GM12878 (cell line): ENCODE measurements at regions not wholly inside any gene's neighbourhood (a gene's known extent, or its start where the extent isn't known, plus 50 kb on each side); places are given as distances from the start of the nearest gene placed in this dataset.

Experiments
- ATAC-seq: fragments of 200-7000 bp; cut with Tn5 transposase; 3 replicates; pipeline ENCODE4 v1.9.1; 2020; ENCODE audit warnings: mild to moderate bottlenecking, moderate library complexity
- BruUV-seq: library from RNA; stranded (reverse); fragments of 400-500 nt; replicated peaks from 2 replicates; lab custom pipeline; 2021; lab: Mats Ljungman, UMichigan
- CTCF ChIA-PET: fragments of 300-600 bp; sonication (Branson Sonifier 250); formaldehyde crosslinking; extraction: SDS; loops from one replicate; lab custom pipeline; 2021; ENCODE audit warnings: inconsistent platforms; lab: Yijun Ruan, JAX
- POLR2A ChIA-PET: fragments of 350-600 bp; formaldehyde crosslinking; extraction: SDS; loops from one replicate; lab custom pipeline; 2021; ENCODE audit warnings: inconsistent platforms; lab: Charles Lee
- RAD21 ChIA-PET: fragments of 300-600 bp; sonication (Branson Sonifier 250); formaldehyde crosslinking; loops from one replicate; lab custom pipeline; 2023; ENCODE audit warnings: antibody characterized with exemption; ENCODE audit not compliant: unreplicated experiment; lab: Charles Lee
- SMC1A ChIA-PET: fragments of 300-600 bp; sonication (Branson Sonifier 250); formaldehyde crosslinking; loops from one replicate; lab custom pipeline; 2023; ENCODE audit not compliant: unreplicated experiment, uncharacterized antibody; lab: Charles Lee
- DNase-seq: peaks from one replicate; pipeline ENCODE4 v3.0.0-alpha.2; 2011; ENCODE audit warnings: low read depth, low spot score
- FAIRE-seq: peaks from 3 replicates; lab custom pipeline; 2011; peaks lifted over from hg19 to GRCh38; lab: Jason Lieb, UNC
- H2AFZ ChIP-seq: 2 replicates; pipeline ENCODE4 v1.6.0; 2011; ENCODE audit warnings: low read depth, low read length, control low read depth; ENCODE audit not compliant: control insufficient read depth
- H3K27ac ChIP-seq: 2 replicates; pipeline ENCODE4 v1.5.1; 2011; ENCODE audit warnings: control low read depth; ENCODE audit not compliant: control insufficient read depth, insufficient read depth
- H3K27me3 ChIP-seq, 2 experiments: replicated peaks in 1 of 2; 2 replicates each; pipeline versions ENCODE4 v1.6.0 to v1.6.1; 2011; ENCODE audit warnings: low read length in 1 of 2; ENCODE audit not compliant: control insufficient read depth in 2 of 2, insufficient read depth in 2 of 2
- H3K36me3 ChIP-seq, 2 experiments: 2 replicates each; pipeline ENCODE4 v1.5.1; 2011; ENCODE audit warnings: low read length in 1 of 2; ENCODE audit not compliant: control insufficient read depth in 2 of 2, insufficient read depth in 2 of 2
- H3K4me1 ChIP-seq: 2 replicates; pipeline ENCODE4 v1.6.1; 2011; ENCODE audit warnings: mild to moderate bottlenecking, low read length, moderate library complexity, mixed read lengths; ENCODE audit not compliant: control insufficient read depth, insufficient read depth
- H3K4me2 ChIP-seq: 2 replicates; pipeline ENCODE4 v1.6.0; 2011; ENCODE audit warnings: control low read depth; ENCODE audit not compliant: control insufficient read depth, insufficient read depth
- H3K4me3 ChIP-seq: fragments of 200-600 bp; sonication (generic); 2 replicates; pipeline ENCODE4 v1.5.1; 2016
- H3K79me2 ChIP-seq: 2 replicates; pipeline ENCODE4 v1.6.0; 2011; ENCODE audit warnings: low read length; ENCODE audit not compliant: control insufficient read depth, insufficient read depth
- H3K9ac ChIP-seq: 2 replicates; pipeline ENCODE4 v1.8.0; 2011; ENCODE audit warnings: low read length, control low read depth, mixed read lengths; ENCODE audit not compliant: control insufficient read depth, insufficient read depth
- H3K9me3 ChIP-seq: replicated peaks from 3 replicates; pipeline ENCODE4 v1.5.1; 2011; ENCODE audit warnings: mild to moderate bottlenecking, low read length; ENCODE audit not compliant: control insufficient read depth, insufficient read depth
- H4K20me1 ChIP-seq: 2 replicates; pipeline ENCODE4 v1.6.0; 2011; ENCODE audit not compliant: control insufficient read depth, insufficient read depth
- EED ChIP-seq: sonication (generic); IDR thresholded peaks from 2 replicates; pipeline ENCODE4 v1.6.1; 2016; ENCODE audit warnings: antibody characterized with exemption, low read depth
- GATAD2B ChIP-seq: fragments of 450-650 bp; conservative IDR thresholded peaks from 2 replicates; pipeline ENCODE4 v1.6.1; 2017; ENCODE audit warnings: low read depth, mild to moderate bottlenecking, moderate library complexity
- TAF1 ChIP-seq: IDR thresholded peaks from 2 replicates; pipeline ENCODE4 v1.6.1; 2011; ENCODE audit warnings: mild to moderate bottlenecking, low read depth, low read length, borderline replicate concordance
- ZNF217 ChIP-seq: fragments of 450-650 bp; IDR thresholded peaks from 2 replicates; pipeline ENCODE4 v1.6.1; 2017; ENCODE audit warnings: antibody characterized with exemption, mild to moderate bottlenecking
- ZNF384 ChIP-seq: IDR thresholded peaks from 2 replicates; pipeline ENCODE4 v1.6.1; 2012; ENCODE audit warnings: low read depth, mild to moderate bottlenecking, low read length, improper control_type of control experiment, borderline replicate concordance
- WGBS: methylation state at CpG from one replicate; pipeline ENCODE4 v1.1.6; 2016; ENCODE audit warnings: low lambda C conversion rate; ENCODE audit not compliant: insufficient replicate concordance, insufficient coverage; ENCODE audit errors: missing lambda C conversion rate; 5-methylcytosine and 5-hydroxymethylcytosine counted together
- in situ Hi-C: fragments of 300-500 bp; cut with MboI; formaldehyde crosslinking; loops from 9 replicates; pipeline ENCODE4 v1.14.3; 2018; ENCODE audit warnings: mixed read lengths
- intact Hi-C: fragments of 100-400 bp; cut with micrococcal nuclease; formaldehyde crosslinking; loops from one replicate; pipeline ENCODE4 v1.14.2; 2022; ENCODE audit not compliant: unreplicated experiment
- TF ChIP-seq, protein P1 (sequence below): fragments of 450-650 bp; formaldehyde crosslinking; IDR thresholded peaks from 2 replicates; pipeline ENCODE4 v1.4.0; 2020; ENCODE audit warnings: mild to moderate bottlenecking, moderate library complexity

DNA sequence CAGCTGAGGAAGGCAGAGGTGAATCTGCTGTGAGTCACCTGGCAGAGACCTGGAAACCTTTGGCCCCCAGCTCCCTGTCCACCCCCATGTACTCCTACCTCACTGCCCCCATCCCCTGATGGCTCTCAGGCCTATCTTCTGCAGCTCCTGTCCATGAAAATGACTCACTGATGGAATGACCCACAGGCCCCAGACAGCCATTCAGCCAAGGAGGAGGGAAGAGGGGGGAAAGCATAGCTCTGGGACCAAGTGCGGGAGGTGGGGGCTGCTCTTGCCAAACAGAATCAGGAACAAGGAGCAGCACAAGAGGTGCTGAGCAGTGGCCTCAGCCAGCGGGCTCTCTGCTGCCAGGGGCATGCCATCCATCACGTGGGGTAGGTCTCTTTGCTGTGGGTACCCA is 111.4 kb upstream of the C1QTNF9B start:
- BruUV-seq = no TSS peak
- CTCF ChIA-PET = interaction anchor here (1.4 to 5.8 kb wide), 2 partner anchors 11 to 48 kb away, joined by 3 to 58 read pairs; no protein-coding TSS in a partner anchor
- H3K4me2 ChIP-seq = no peak overlapping the region
- no peaks in the 10 kb centered on the region for H3K9me3 ChIP-seq
- TF ChIP-seq ZNF384 (no peak), TAF1 (no peak), GATAD2B (no peak), ZNF217 (no peak), EED (no peak)
- TF ChIP-seq, protein P1, sequence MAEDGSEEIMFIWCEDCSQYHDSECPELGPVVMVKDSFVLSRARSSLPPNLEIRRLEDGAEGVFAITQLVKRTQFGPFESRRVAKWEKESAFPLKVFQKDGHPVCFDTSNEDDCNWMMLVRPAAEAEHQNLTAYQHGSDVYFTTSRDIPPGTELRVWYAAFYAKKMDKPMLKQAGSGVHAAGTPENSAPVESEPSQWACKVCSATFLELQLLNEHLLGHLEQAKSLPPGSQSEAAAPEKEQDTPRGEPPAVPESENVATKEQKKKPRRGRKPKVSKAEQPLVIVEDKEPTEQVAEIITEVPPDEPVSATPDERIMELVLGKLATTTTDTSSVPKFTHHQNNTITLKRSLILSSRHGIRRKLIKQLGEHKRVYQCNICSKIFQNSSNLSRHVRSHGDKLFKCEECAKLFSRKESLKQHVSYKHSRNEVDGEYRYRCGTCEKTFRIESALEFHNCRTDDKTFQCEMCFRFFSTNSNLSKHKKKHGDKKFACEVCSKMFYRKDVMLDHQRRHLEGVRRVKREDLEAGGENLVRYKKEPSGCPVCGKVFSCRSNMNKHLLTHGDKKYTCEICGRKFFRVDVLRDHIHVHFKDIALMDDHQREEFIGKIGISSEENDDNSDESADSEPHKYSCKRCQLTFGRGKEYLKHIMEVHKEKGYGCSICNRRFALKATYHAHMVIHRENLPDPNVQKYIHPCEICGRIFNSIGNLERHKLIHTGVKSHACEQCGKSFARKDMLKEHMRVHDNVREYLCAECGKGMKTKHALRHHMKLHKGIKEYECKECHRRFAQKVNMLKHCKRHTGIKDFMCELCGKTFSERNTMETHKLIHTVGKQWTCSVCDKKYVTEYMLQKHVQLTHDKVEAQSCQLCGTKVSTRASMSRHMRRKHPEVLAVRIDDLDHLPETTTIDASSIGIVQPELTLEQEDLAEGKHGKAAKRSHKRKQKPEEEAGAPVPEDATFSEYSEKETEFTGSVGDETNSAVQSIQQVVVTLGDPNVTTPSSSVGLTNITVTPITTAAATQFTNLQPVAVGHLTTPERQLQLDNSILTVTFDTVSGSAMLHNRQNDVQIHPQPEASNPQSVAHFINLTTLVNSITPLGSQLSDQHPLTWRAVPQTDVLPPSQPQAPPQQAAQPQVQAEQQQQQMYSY = no peak
- RAD21 ChIA-PET = interaction anchor here (0.7 to 1.5 kb wide), 5 partner anchors 9 to 87 kb away, joined by 3 to 5 read pairs (median 3); no protein-coding TSS in a partner anchor
- H2AFZ ChIP-seq = no peak overlapping the region
- 44% methylated on average over 3 of the region's 3 CpGs for WGBS
- no peak for FAIRE-seq
- no peaks in the 10 kb centered on the region for H3K4me1 ChIP-seq
- H3K79me2 ChIP-seq = no peaks in the 10 kb centered on the region
- no peak overlapping the region for H3K27ac ChIP-seq
- intact Hi-C loops = loop anchor here (5.0 kb wide), 1 partner anchor 46 kb away; no protein-coding TSS in a partner anchor
- POLR2A ChIA-PET = interaction anchor here (0.7 kb wide), 1 partner anchor 61 kb away, joined by 3 read pairs; no protein-coding TSS in a partner anchor
- no peaks in the 10 kb centered on the region for H4K20me1 ChIP-seq
- no peak for DNase-seq
- peaks cover 0 to 1% of the 10 kb centered on the region in 2 experiments; a peak in 1 of 4 replicates for H3K27me3 ChIP-seq
- no peak overlapping the region for H3K9ac ChIP-seq
- no peak for ATAC-seq
- in situ Hi-C loops = no loop called here
- H3K4me3 ChIP-seq = no peak overlapping the region
- SMC1A ChIA-PET = interaction anchor here (0.8 to 5.6 kb wide), 6 partner anchors 9 to 205 kb away, joined by 3 to 64 read pairs (median 4); no protein-coding TSS in a partner anchor
- no peaks in the 10 kb centered on the region for H3K36me3 ChIP-seq
